Left kidney (tissue), 1 donor: ENCODE measurements at regions not wholly inside any gene's neighbourhood (a gene's known extent, or its start where the extent isn't known, plus 50 kb on each side); places are given as distances from the start of the nearest gene placed in this dataset.
"Not testable (repeated sequence)": the region's sequence is repeated elsewhere in the genome, so short reads cannot be mapped to it uniquely, and the experiment has no call there.

Experiments
- DNase-seq: peaks from one replicate; pipeline ENCODE4 v3.0.0-alpha.2; 2013

DNA sequence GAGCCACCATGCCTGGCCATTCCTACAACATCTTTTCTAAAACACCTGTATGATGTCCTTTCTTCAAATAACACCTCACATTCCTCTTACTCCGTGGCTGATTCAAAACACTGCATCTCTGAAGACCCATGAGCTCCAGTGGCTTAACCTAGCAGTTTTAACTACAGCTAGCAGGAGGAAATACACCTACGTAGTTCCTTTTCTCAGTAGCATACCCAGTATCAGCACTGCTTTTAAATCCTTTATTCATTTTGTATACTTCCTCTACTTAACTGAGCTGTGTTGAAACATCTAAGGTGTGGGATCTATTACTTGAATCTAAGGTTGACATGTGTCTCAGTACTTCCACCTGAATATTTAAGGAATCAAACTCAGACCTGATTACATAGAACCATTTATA lies 113.6 kb upstream of the CCDC28A start:
- DNase-seq = no peak

- DNase-seq = no peak
Measured at GRCh38 chr6:138662471-138662870, 111.1 kb upstream of the CCDC28A start.

- no peak for DNase-seq
Measured at GRCh38 chr6:138663892-138664291, 109.7 kb upstream of the CCDC28A start.

- no peak for DNase-seq
Measured at GRCh38 chr6:138664745-138665144, 108.8 kb upstream of the CCDC28A start.

- DNase-seq = no peak
Measured at GRCh38 chr6:138666636-138667035, 106.9 kb upstream of the CCDC28A start.

GRCh38 chr6:138667408-138667807 lies 106.2 kb upstream of the CCDC28A start:
- no peak for DNase-seq

GRCh38 chr6:138671351-138671750 lies 102.2 kb upstream of the CCDC28A start:
- no peak for DNase-seq

- peak; percentile 38 for DNase-seq
Measured at GRCh38 chr6:138673346-138674014, 100.1 kb upstream of the CCDC28A start.

DNA sequence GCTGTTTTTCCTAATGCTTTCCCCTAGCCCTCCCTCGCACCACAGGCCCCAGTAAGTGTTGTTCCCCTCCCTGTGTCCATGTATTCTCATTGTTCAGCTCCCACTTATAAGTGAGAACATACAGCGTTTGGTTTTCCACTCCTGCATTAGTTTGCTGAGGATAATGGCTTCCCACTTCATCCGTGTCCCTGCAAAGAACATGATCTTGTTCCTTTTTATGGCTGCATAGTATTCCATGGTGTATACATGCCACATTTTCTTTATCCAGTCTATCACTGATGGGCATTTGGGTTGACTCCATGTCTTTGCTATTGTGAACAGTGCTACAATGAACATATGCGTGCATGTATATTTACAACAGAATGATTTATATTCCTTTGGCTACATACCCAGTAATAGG lies 99.1 kb upstream of the CCDC28A start:
- not testable (repeated sequence) for DNase-seq

DNA sequence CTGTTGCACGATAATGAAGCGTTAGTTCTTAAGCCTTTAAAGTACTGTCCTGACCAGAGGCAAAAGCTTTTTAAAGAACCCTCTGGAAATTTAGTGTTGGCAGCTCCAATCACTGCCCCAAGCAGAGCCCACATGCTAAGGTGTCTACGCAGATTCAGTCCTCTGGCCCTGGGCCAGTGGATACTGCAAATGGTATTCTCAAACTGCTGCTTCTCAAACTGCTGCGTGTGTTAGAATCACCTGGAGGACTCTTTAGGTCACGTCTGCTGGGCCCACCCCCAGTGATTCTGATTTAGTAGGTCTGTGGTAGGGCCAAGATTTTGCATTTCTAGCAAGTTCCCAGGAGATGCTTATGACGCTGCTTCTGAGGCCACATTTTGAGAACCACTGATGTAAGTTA lies 96.0 kb upstream of the CCDC28A start:
- no peak for DNase-seq

DNA sequence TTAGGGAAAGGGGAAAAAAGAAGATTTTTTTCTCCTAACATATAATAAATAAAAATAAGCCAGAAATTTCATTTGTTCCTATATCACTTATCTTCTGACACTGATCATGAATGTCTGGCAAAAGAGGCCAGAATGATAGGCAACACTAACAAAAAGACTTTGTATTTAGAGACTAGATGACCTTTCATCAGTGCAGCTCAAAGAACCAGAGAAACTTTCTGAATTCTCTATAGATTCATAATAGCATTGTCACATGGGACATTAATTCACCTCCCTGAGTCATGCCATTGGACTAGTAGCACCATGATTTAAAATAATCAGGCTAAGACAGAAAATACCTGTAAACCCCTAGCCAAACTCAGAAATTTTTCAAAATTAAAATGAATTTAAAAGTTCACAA lies 95.4 kb upstream of the CCDC28A start:
- no peak for DNase-seq

DNA sequence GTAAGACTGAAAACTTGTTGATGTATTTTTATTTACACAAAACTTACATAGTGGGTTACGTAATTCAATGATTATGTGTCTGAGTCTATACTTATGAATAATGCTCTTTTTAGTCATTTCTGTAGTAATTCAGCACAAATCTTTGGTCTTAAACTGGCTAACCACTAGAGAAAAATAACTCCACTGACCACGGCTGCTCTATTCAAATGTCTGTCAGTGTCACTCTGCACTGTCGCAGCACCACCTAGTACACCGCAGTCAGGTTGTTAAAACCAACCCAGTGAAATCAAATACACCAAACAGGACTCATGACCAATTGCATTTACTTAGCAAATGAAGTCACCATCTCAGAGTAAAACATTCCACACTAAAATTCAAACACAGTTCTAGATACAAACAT lies 93.5 kb upstream of the CCDC28A start:
- no peak for DNase-seq

GRCh38 chr6:138681627-138682026 lies 91.9 kb upstream of the CCDC28A start:
- no peak for DNase-seq

DNA sequence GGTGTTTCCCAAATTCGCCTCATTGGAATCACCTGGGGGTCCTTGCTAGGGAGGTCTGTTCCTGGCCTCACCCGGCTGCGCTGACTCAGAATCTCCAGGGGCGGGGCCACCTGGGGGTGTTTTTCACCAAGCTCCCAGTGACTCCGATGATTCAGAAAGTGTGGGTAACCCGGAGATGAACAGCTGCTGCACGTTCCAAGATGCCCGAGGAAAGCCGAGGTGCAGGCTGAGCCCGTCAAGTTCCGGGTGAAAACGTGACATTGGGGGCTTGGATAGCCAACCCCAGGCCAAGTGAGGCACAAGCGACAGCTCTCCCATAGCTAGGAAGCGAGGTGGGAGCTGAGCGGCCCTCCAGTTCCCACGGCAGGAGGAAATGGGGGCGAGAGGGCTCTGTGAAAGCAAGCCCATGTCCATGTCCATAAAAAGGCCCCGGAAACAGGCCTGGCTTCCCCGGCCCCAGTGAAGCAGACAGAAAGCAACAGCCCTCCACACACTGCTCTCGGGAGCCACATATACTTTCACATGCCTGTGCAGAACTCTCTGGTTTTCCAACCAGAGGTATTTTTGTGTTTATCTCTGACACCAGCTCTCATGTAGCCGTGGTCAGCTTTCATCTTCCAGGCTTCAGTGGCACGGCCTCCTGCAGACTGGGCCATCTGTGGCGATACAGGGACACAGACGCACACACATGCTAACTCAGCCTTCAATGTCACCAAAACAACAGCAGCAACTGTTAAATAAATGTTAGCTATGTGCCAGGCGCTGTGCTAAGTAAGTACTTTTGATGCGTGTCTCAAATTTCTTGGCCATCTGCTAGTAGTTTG lies 90.7 kb upstream of the CCDC28A start:
- no peak for DNase-seq

GRCh38 chr6:138685257-138685656 lies 88.3 kb upstream of the CCDC28A start:
- no peak for DNase-seq

- no peak for DNase-seq
Measured at GRCh38 chr6:138685781-138686180, 87.8 kb upstream of the CCDC28A start.

DNA sequence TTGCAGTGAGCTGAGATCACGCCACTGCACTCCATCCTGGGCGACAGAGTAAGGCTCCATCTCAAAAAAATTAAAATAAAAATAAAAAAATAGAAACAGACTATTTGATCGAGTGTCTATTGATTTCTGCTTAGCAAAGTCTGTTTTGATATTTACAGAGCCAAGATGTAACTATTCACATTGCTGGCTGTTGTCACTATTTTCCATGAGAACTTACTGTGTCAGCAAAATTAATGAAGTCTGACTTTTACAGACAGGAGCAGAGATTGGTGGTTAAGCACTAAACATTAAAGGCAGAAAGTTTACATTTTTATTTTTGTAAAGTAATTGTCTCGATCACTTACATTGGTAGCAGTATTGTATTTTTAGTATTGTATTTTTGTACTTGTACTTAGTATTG lies 85.0 kb upstream of the CCDC28A start:
- DNase-seq = no peak

DNA sequence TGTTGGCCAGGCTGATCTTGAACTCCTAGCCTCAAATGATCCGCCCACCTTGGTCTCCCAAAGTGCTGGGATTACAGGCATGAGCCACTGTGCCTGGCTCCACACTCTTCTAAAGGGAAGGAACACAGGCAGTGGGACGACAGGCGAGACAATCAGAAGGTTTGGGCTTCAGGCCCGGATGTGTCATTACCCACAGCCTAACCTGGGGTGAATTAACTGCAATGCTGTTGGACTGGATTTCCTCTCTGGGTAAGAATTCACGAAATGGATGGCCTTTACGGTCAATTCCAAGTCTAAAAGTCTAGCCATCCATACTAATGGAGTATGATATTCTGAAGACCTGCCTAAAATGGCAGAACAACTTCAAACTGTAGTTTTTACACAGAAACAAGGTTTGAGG lies 83.7 kb upstream of the CCDC28A start:
- no peak for DNase-seq

GRCh38 chr6:138690975-138691594 lies 82.5 kb upstream of the CCDC28A start:
- no peak for DNase-seq

DNA sequence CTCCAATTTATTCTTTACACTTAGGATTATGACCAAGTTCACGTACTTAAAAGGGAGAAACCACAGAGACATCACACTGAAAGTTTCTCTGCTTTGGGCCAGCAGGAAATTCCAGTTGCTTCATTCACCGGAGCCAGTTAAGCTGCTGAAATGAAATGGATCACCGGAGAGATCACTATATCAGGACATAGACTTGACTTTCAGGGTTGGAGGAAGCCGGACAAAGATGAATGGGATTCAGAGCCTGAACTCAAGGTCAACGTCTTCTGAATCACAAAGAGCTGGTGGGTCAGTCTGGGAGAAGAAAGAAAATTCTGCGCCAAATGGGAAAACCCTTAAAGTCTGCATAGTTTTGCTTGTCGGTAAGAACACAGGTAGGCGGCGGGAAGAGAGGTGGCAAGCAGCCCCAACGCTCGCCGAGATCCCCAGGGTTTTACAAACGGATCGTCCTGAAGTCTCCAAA lies 81.9 kb upstream of the CCDC28A start:
- peak; percentile 30 for DNase-seq

GRCh38 chr6:138692058-138692977 lies 81.3 kb upstream of the CCDC28A start:
- peak; percentile 66 for DNase-seq
